Endothelial cell of umbilical vein (primary cell): ENCODE measurements at regions not wholly inside any gene's neighbourhood (a gene's known extent, or its start where the extent isn't known, plus 50 kb on each side); places are given as distances from the start of the nearest gene placed in this dataset.

Experiments
- BruUV-seq: library from RNA; stranded (reverse); fragments of 400-500 nt; replicated peaks from 2 replicates; lab custom pipeline; 2021; lab: Mats Ljungman, UMichigan
- CTCF ChIA-PET: fragments of 300-600, 350-600 bp; sonication (Branson Sonifier 250); formaldehyde crosslinking; loops from one replicate; lab custom pipeline; 2021; ENCODE audit warnings: antibody characterized with exemption, inconsistent platforms; lab: Charles Lee
- POLR2A ChIA-PET: fragments of 300-600, 350-600 bp; sonication (Branson Sonifier 250); formaldehyde crosslinking; loops from one replicate; lab custom pipeline; 2021; ENCODE audit warnings: antibody characterized with exemption, inconsistent platforms; lab: Charles Lee
- DNase-seq: peaks from one replicate; pipeline ENCODE4 v3.0.0-alpha.2; 2011; ENCODE audit warnings: low read depth, low spot score
- FAIRE-seq: peaks from 2 replicates; lab custom pipeline; 2011; peaks lifted over from hg19 to GRCh38; lab: Jason Lieb, UNC
- H2AFZ ChIP-seq: 2 replicates; pipeline ENCODE4 v1.6.0; 2012; ENCODE audit warnings: low read depth, low read length, control low read depth, inconsistent platforms
- H3K27ac ChIP-seq: 2 replicates; pipeline ENCODE4 v1.5.1; 2011; ENCODE audit warnings: low read depth, mild to moderate bottlenecking, control low read depth, low read length, moderate library complexity; ENCODE audit not compliant: insufficient read depth
- H3K27me3 ChIP-seq, 2 experiments: 2 replicates each; pipeline versions ENCODE4 v1.6.0 to v1.6.1; 2011; ENCODE audit warnings: low read length in 2 of 2, mixed read lengths in 1 of 2; ENCODE audit not compliant: control insufficient read depth in 2 of 2, insufficient read depth in 2 of 2
- H3K36me3 ChIP-seq, 2 experiments: 2 replicates in 1 of 2; 3 replicates in 1 of 2; pipeline ENCODE4 v1.5.1; 2011; ENCODE audit warnings: low read length in 2 of 2, mild to moderate bottlenecking in 1 of 2, moderate library complexity in 1 of 2; ENCODE audit not compliant: control insufficient read depth in 2 of 2, insufficient read depth in 2 of 2; ENCODE audit errors: extremely low read depth in 1 of 2
- H3K4me1 ChIP-seq: 3 replicates; pipeline ENCODE4 v1.5.1; 2011; ENCODE audit warnings: mild to moderate bottlenecking, low read length; ENCODE audit not compliant: control insufficient read depth, insufficient read depth; ENCODE audit errors: extremely low read depth
- H3K4me2 ChIP-seq: 2 replicates; pipeline ENCODE4 v1.6.1; 2011; ENCODE audit warnings: low read length, control low read depth, mixed read lengths; ENCODE audit not compliant: insufficient read depth
- H3K4me3 ChIP-seq, 3 experiments: fragments of 200-600 bp in 1 of 3; sonication (generic), shearing (Covaris generic) in 1 of 3; replicated peaks in 1 of 3; 2 replicates each; pipeline ENCODE4 v1.5.1; 2011 to 2016; ENCODE audit warnings: control low read depth in 3 of 3, low read length in 3 of 3, mild to moderate bottlenecking in 2 of 3, inconsistent platforms in 1 of 3, low read depth in 1 of 3, moderate library complexity in 1 of 3; ENCODE audit not compliant: insufficient read depth in 1 of 3
- H3K79me2 ChIP-seq: 2 replicates; pipeline ENCODE4 v1.6.0; 2012; ENCODE audit warnings: low read length, inconsistent platforms; ENCODE audit not compliant: control insufficient read depth, insufficient read depth
- H3K9ac ChIP-seq: replicated peaks from 2 replicates; pipeline ENCODE3; 2011; ENCODE audit warnings: low read length, control low read depth; ENCODE audit not compliant: insufficient read depth; ENCODE audit errors: extremely low read depth
- H3K9me1 ChIP-seq: replicated peaks from 3 replicates; pipeline ENCODE4 v1.6.0; 2011; ENCODE audit warnings: mild to moderate bottlenecking, low read length; ENCODE audit not compliant: control insufficient read depth, insufficient read depth; ENCODE audit errors: extremely low read depth
- H3K9me3 ChIP-seq: replicated peaks from 2 replicates; pipeline ENCODE4 v1.5.1; 2012; ENCODE audit warnings: low read length, inconsistent platforms; ENCODE audit not compliant: control insufficient read depth, insufficient read depth
- H4K20me1 ChIP-seq: replicated peaks from 2 replicates; pipeline ENCODE3; 2011; ENCODE audit warnings: mild to moderate bottlenecking, low read length; ENCODE audit not compliant: control insufficient read depth, insufficient read depth; ENCODE audit errors: extremely low read depth
- CTCF ChIP-seq, 2 donors: IDR thresholded peaks; 1 replicate in 1 of 2; 2 replicates in 1 of 2; pipeline ENCODE4 v1.5.1; 2011; ENCODE audit warnings: low read length in 2 of 2, mild to moderate bottlenecking in 2 of 2, moderate library complexity in 2 of 2, control low read depth in 1 of 2, inconsistent platforms in 1 of 2, low read depth in 1 of 2; ENCODE audit not compliant: insufficient read depth in 1 of 2; ENCODE audit errors: extremely low read depth in 1 of 2
- EZH2 ChIP-seq: IDR thresholded peaks from 2 replicates; pipeline ENCODE4 v1.6.1; 2012; ENCODE audit warnings: borderline replicate concordance, low read depth, mild to moderate bottlenecking, moderate library complexity, low read length, inconsistent platforms; ENCODE audit not compliant: severe bottlenecking
- FOS ChIP-seq: IDR thresholded peaks from 2 replicates; pipeline ENCODE4 v1.6.1; 2011; ENCODE audit warnings: mild to moderate bottlenecking, low read length, moderate library complexity, borderline replicate concordance; ENCODE audit not compliant: insufficient read depth
- GATA2 ChIP-seq: IDR thresholded peaks from 2 replicates; pipeline ENCODE4 v1.7.0; 2011; ENCODE audit warnings: low read depth, mild to moderate bottlenecking, moderate library complexity, mixed read lengths, low read length; ENCODE audit not compliant: insufficient read length, insufficient read depth
- JUN ChIP-seq: IDR thresholded peaks from 2 replicates; pipeline ENCODE4 v1.6.1; 2011; ENCODE audit warnings: borderline replicate concordance, low read depth; ENCODE audit not compliant: insufficient read length, insufficient read depth
- MAX ChIP-seq: IDR thresholded peaks from 2 replicates; pipeline ENCODE4 v1.6.1; 2011; ENCODE audit not compliant: insufficient read depth, insufficient read length
- MYC ChIP-seq: IDR thresholded peaks from one replicate; pipeline ENCODE4 v1.6.1; 2011; ENCODE audit warnings: mild to moderate bottlenecking, low read depth, low read length
- POLR2A ChIP-seq: IDR thresholded peaks from 2 replicates; pipeline ENCODE4 v1.6.1; 2012; ENCODE audit warnings: low read depth, mild to moderate bottlenecking, control low read depth, low read length
- POLR2AphosphoS5 ChIP-seq: IDR thresholded peaks from 2 replicates; pipeline ENCODE4 v1.6.1; 2012; ENCODE audit warnings: low read depth, mild to moderate bottlenecking, control low read depth, low read length, moderate library complexity; ENCODE audit not compliant: insufficient read depth
- dilution Hi-C: fragments of 300-500 bp; cut with MboI; formaldehyde crosslinking; loops from one replicate; pipeline ENCODE4 v1.15.0; 2019; ENCODE audit warnings: low sequenced_read_pairs; ENCODE audit not compliant: extremely low pct_ligation_motif_present
- intact Hi-C: fragments of 100-400 bp; cut with micrococcal nuclease; formaldehyde crosslinking; loops from one replicate; pipeline ENCODE4 v1.10.0; 2022

- Histone ChIP-seq H3K36me3 (no peaks in the 10 kb centered on the region), H2AFZ (no peak overlapping the region), H3K27ac (no peak overlapping the region), H3K9me1 (no peaks in the 10 kb centered on the region), H3K27me3 (no peaks in the 10 kb centered on the region), H3K4me3 (no peak overlapping the region), H4K20me1 (no peaks in the 10 kb centered on the region), H3K9ac (no peak overlapping the region), H3K4me2 (no peak overlapping the region), H3K9me3 (no peaks in the 10 kb centered on the region), H3K79me2 (no peaks in the 10 kb centered on the region), H3K4me1 (no peaks in the 10 kb centered on the region)
- no peak for TF ChIP-seq POLR2A
- TF ChIP-seq GATA2 = no peak
- no peak for TF ChIP-seq MYC
- no peak for TF ChIP-seq POLR2AphosphoS5
- no peak for TF ChIP-seq MAX
- no peak for TF ChIP-seq EZH2
- no peak for TF ChIP-seq JUN
- dilution Hi-C loops = no loop called here
- ChIA-PET POLR2A (no interaction called here), CTCF (no interaction called here)
- no peak for DNase-seq
- FAIRE-seq = no peak
- no TSS peak for BruUV-seq
- intact Hi-C loops = no loop called here
Measured at GRCh38 chr5:35483780-35484179, 133.9 kb upstream of the SPEF2 start.

GRCh38 chr5:35483191-35483590 is 134.5 kb upstream of the SPEF2 start:
- H3K27me3 ChIP-seq = no peaks in the 10 kb centered on the region
- dilution Hi-C loops = no loop called here
- no TSS peak for BruUV-seq

More at GRCh38 chr5:35483191-35483590, 134.5 kb upstream of the SPEF2 start:
- Histone ChIP-seq H3K79me2 (no peaks in the 10 kb centered on the region), H3K36me3 (no peaks in the 10 kb centered on the region), H3K4me3 (no peak overlapping the region), H3K9me3 (no peaks in the 10 kb centered on the region), H4K20me1 (no peaks in the 10 kb centered on the region), H2AFZ (no peak overlapping the region), H3K4me2 (no peak overlapping the region), H3K4me1 (no peaks in the 10 kb centered on the region), H3K27ac (no peak overlapping the region), H3K9me1 (no peaks in the 10 kb centered on the region), H3K9ac (no peak overlapping the region)
- intact Hi-C loops = no loop called here
- ChIA-PET POLR2A (no interaction called here), CTCF (no interaction called here)
- no peak for FAIRE-seq
- peak; percentile 15 for DNase-seq
- no peak for TF ChIP-seq MYC
- TF ChIP-seq CTCF (IDR thresholded peaks at IDR 0.05; ENCODE audit: extremely low read depth in 1 of 2, insufficient read depth in 1 of 2, low read depth in 1 of 2, low read length in 2 of 2) = no peak
- TF ChIP-seq JUN = no peak
- no peak for TF ChIP-seq GATA2
- TF ChIP-seq EZH2 = no peak
- TF ChIP-seq MAX = no peak
- no peak for TF ChIP-seq POLR2A
- TF ChIP-seq FOS = no peak
- no peak for TF ChIP-seq POLR2AphosphoS5
